Body of pancreas (tissue), 4 donors: ENCODE measurements at regions not wholly inside any gene's neighbourhood (a gene's known extent, or its start where the extent isn't known, plus 50 kb on each side); places are given as distances from the start of the nearest gene placed in this dataset.
"Not testable (repeated sequence)": the region's sequence is repeated elsewhere in the genome, so short reads cannot be mapped to it uniquely, and the experiment has no call there.

Source experiments
- ATAC-seq: fragments of 150-250 bp; one replicate; pipeline ENCODE4 v1.9.1; 2016
- DNase-seq, 4 donors: peaks; one replicate each; pipeline ENCODE4 v3.0.0-alpha.2; 2019
- H3K27ac ChIP-seq, 4 donors: fragments of 200-600 bp; sonication (generic); 1 replicate in 3 of 4; 2 replicates in 1 of 4; pipeline versions ENCODE4 v1.5.1 to v1.6.1; 2016 to 2019; ENCODE audit warnings: mild to moderate bottlenecking in 1 of 4, mixed read lengths in 1 of 4, moderate library complexity in 1 of 4
- H3K27me3 ChIP-seq, 2 donors: fragments of 200-600 bp; sonication (generic); one replicate each; pipeline ENCODE4 v1.6.0; 2016; ENCODE audit warnings: mild to moderate bottlenecking in 1 of 2
- H3K36me3 ChIP-seq, 2 donors: fragments of 200-600 bp; sonication (generic); replicated peaks in 1 of 2; 2 replicates each; pipeline ENCODE4 v1.5.1; 2016; ENCODE audit warnings: low read depth in 2 of 2; ENCODE audit not compliant: insufficient read depth in 1 of 2
- H3K4me1 ChIP-seq: fragments of 200-600 bp; sonication (generic); one replicate; pipeline ENCODE4 v1.6.0; 2016
- H3K4me3 ChIP-seq, 2 donors: fragments of 200-600 bp; sonication (generic); 1 replicate in 1 of 2; 2 replicates in 1 of 2; pipeline ENCODE4 v1.5.1; 2016 to 2019
- H3K9me3 ChIP-seq, 3 donors: fragments of 200-600 bp; sonication (generic); 1 replicate in 2 of 3; 2 replicates in 1 of 3; pipeline ENCODE4 v1.5.1; 2016
- POLR2A ChIP-seq, 3 donors: fragments of 450-650 bp; IDR thresholded peaks; one replicate each; pipeline ENCODE4 v1.6.1; 2016; ENCODE audit warnings: antibody characterized with exemption in 3 of 3, mild to moderate bottlenecking in 2 of 3
- WGBS, 2 donors: methylation state at CpG; one replicate each; pipeline ENCODE4 v1.1.5; 2017; 5-methylcytosine and 5-hydroxymethylcytosine counted together
- intact Hi-C: fragments of 100-400 bp; cut with DNase I; formaldehyde crosslinking; loops from one replicate; pipeline ENCODE4 v1.15.1; 2023
- TF ChIP-seq, protein P1 (sequence below), 7 experiments: fragments of 450-650 bp in 4 of 7; fragments of 200-600 bp in 3 of 7; sonication (generic) in 3 of 7; IDR thresholded peaks; one replicate each; pipeline ENCODE4 v1.5.1; 2016 to 2019; ENCODE audit warnings: antibody characterized with exemption in 7 of 7

- Histone ChIP-seq H3K9me3 (no peaks in the 10 kb centered on the region), H3K27me3 (no peaks in the 10 kb centered on the region), H3K27ac (no peak overlapping the region), H3K36me3 (no peaks in the 10 kb centered on the region), H3K4me3 (no peak overlapping the region), H3K4me1 (no peaks in the 10 kb centered on the region)
- TF ChIP-seq, protein P1, sequence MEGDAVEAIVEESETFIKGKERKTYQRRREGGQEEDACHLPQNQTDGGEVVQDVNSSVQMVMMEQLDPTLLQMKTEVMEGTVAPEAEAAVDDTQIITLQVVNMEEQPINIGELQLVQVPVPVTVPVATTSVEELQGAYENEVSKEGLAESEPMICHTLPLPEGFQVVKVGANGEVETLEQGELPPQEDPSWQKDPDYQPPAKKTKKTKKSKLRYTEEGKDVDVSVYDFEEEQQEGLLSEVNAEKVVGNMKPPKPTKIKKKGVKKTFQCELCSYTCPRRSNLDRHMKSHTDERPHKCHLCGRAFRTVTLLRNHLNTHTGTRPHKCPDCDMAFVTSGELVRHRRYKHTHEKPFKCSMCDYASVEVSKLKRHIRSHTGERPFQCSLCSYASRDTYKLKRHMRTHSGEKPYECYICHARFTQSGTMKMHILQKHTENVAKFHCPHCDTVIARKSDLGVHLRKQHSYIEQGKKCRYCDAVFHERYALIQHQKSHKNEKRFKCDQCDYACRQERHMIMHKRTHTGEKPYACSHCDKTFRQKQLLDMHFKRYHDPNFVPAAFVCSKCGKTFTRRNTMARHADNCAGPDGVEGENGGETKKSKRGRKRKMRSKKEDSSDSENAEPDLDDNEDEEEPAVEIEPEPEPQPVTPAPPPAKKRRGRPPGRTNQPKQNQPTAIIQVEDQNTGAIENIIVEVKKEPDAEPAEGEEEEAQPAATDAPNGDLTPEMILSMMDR (IDR thresholded peaks at IDR 0.05) = no peak
- TF ChIP-seq POLR2A (IDR thresholded peaks at IDR 0.05) = no peak
- intact Hi-C loops = no loop called here
- WGBS, 2 donors = 83 to 91% methylated on average over 1 of the region's 1 CpG
- DNase-seq (no peak), ATAC-seq (no peak)
These were observed 727.6 kb upstream of the LUZP2 start for GRCh38 chr11:23769214-23769613.

DNA sequence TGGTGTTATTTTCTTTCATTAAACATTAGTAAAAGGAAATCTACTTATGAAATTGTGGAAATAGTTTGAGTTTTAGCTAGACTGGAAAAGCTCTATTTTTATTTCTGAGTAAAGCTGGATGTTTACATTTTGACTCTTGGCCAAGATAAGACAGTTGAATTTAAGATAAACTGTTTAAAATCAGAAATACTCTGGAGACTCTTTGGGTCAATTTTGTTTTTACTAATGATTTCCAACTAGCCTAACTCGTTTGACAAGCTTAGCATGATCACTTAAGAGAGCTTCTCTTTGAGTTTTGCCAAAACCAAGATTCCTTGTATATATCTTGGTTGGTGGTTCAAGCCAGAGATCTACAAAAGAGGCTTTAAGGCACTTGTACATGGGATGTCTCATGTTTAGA, 724.8 kb upstream of the LUZP2 start:
- no peak overlapping the region for H3K4me3 ChIP-seq

DNA sequence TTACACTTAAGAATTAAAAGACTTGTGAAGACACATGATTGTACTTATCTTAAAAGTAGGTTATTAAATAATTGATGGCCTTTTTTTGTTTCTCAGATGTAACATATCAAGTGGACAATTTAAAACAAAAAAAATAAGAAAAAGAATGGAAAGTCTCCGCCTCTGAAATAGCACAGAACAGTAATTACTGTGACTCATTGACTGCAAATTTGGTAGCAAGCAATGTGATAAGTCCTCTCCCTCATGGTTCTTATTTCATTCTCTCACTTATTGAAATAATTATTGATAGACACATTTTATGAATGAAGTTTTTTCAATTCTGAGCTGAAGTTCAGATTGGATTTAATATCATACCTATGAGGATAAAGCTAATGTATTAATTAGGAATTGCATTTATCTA, 717.9 kb upstream of the LUZP2 start:
- Histone ChIP-seq H3K36me3 (no peaks in the 10 kb centered on the region), H3K4me1 (no peaks in the 10 kb centered on the region), H3K4me3 (no peak overlapping the region), H3K9me3 (no peaks in the 10 kb centered on the region), H3K27ac (no peak overlapping the region), H3K27me3 (no peaks in the 10 kb centered on the region)
- no peak for ATAC-seq
- WGBS, 2 donors = 70 to 83% methylated on average over 1 of the region's 1 CpG
- intact Hi-C loops = no loop called here
- no peak for TF ChIP-seq POLR2A (IDR thresholded peaks at IDR 0.05)
- TF ChIP-seq, protein P1 (IDR thresholded peaks at IDR 0.05) = no peak
- DNase-seq = no peak

More for the DNA sequence above, 724.8 kb upstream of the LUZP2 start:
- no peak for TF ChIP-seq POLR2A (IDR thresholded peaks at IDR 0.05)
- TF ChIP-seq, protein P1 (IDR thresholded peaks at IDR 0.05) = no peak
- intact Hi-C loops = no loop called here
- no peaks in the 10 kb centered on the region for H3K36me3 ChIP-seq
- no peaks in the 10 kb centered on the region for H3K4me1 ChIP-seq
- no peak overlapping the region for H3K27ac ChIP-seq
- WGBS, 2 donors = 4 to 13% methylated on average over 1 of the region's 1 CpG
- H3K27me3 ChIP-seq = no peaks in the 10 kb centered on the region
- ATAC-seq = no peak
- no peak for DNase-seq
- H3K9me3 ChIP-seq = no peaks in the 10 kb centered on the region

- Histone ChIP-seq H3K9me3 (no peaks in the 10 kb centered on the region), H3K27me3 (no peaks in the 10 kb centered on the region), H3K4me1 (no peaks in the 10 kb centered on the region), H3K27ac (no peak overlapping the region), H3K36me3 (no peaks in the 10 kb centered on the region), H3K4me3 (no peak overlapping the region)
- ATAC-seq (no peak), DNase-seq (no peak)
- intact Hi-C loops = no loop called here
- TF ChIP-seq, protein P1 (IDR thresholded peaks at IDR 0.05) = no peak
- no peak for TF ChIP-seq POLR2A (IDR thresholded peaks at IDR 0.05)
These were observed 716.6 kb upstream of the LUZP2 start for GRCh38 chr11:23780231-23780630.

- intact Hi-C loops = no loop called here
- Histone ChIP-seq H3K27ac (no peak overlapping the region), H3K4me1 (peaks cover 2% of the 10 kb centered on the region), H3K36me3 (no peaks in the 10 kb centered on the region), H3K27me3 (no peaks in the 10 kb centered on the region), H3K4me3 (no peak overlapping the region), H3K9me3 (no peaks in the 10 kb centered on the region)
- no peak for DNase-seq
- no peak for ATAC-seq
- TF ChIP-seq, protein P1 (IDR thresholded peaks at IDR 0.05) = no peak
- TF ChIP-seq POLR2A (IDR thresholded peaks at IDR 0.05) = no peak
- 69 to 79% methylated on average over 4 of the region's 4 CpGs for WGBS, 2 donors
These were observed 714.9 kb upstream of the LUZP2 start for GRCh38 chr11:23781803-23782560.

- H3K9me3 ChIP-seq, intact Hi-C loops, H3K36me3 ChIP-seq, ATAC-seq, H3K4me3 ChIP-seq, H3K27ac ChIP-seq, H3K27me3 ChIP-seq, DNase-seq: not testable (repeated sequence)
- peaks cover 13% of the 10 kb centered on the region for H3K4me1 ChIP-seq
- 20 to 23% methylated on average over 1 of the region's 1 CpG for WGBS, 2 donors
These were observed 709.9 kb upstream of the LUZP2 start for GRCh38 chr11:23786974-23787373.
